Progenitor cell of endocrine pancreas (in vitro differentiated cells): ENCODE measurements at regions not wholly inside any gene's neighbourhood (a gene's known extent, or its start where the extent isn't known, plus 50 kb on each side); places are given as distances from the start of the nearest gene placed in this dataset.

Experiments used
- DNase-seq: peaks from one replicate; pipeline ENCODE4 v3.0.0; 2021; ENCODE audit warnings: low spot score; ENCODE audit not compliant: unreplicated experiment
- H3K27ac Mint-ChIP-seq: 2 replicates; pipeline ENCODE4 v1.8.0; 2021; ENCODE audit warnings: mild to moderate bottlenecking, moderate library complexity, mixed read lengths
- H3K27me3 Mint-ChIP-seq: 2 replicates; pipeline ENCODE4 v1.8.0; 2021; ENCODE audit warnings: mixed read lengths
- H3K36me3 Mint-ChIP-seq: 2 replicates; pipeline ENCODE4 v1.8.0; 2022; ENCODE audit warnings: mixed read lengths; ENCODE audit not compliant: insufficient read depth
- H3K4me1 Mint-ChIP-seq: 2 replicates; pipeline ENCODE4 v1.8.0; 2021; ENCODE audit warnings: low read depth, mixed read lengths
- H3K4me3 Mint-ChIP-seq: 2 replicates; pipeline ENCODE4 v1.8.0; 2021; ENCODE audit warnings: low read depth, mild to moderate bottlenecking, moderate library complexity, mixed read lengths
- H3K9me3 Mint-ChIP-seq: 2 replicates; pipeline ENCODE4 v1.8.0; 2021; ENCODE audit warnings: low read depth, mixed read lengths
- TF ChIP-seq, protein P1 (sequence below): fragments of 200-600 bp; sonication (generic); IDR thresholded peaks from one replicate; pipeline ENCODE4 v1.5.0; 2021; ENCODE audit warnings: antibody characterized with exemption, mild to moderate bottlenecking; ENCODE audit not compliant: unreplicated experiment

DNA sequence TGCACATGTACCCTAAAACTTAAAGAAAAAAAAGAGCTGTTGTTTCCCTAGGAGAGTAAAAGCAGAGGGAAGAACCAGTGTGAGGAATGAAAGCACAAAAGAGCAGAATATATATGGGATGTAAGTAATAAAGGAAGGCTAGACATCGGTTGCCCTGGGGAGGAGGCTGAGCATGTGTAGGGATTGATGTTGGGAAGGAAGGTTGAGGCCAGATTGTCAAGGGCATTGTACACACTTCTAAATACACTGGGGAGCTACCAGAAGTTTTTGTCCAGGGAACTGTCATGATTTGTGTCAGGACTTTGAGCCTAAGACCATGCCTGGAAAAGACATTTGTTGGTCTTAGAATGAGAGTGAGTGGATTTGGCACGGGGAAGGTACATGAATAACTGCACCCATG is 467.1 kb downstream of the GPAT3 start:
- Mint-ChIP-seq H3K4me3 (no peak overlapping the region), H3K4me1 (peaks cover 7% of the 10 kb centered on the region), H3K9me3 (peaks cover 4% of the 10 kb centered on the region), H3K36me3 (peaks cover 2% of the 10 kb centered on the region), H3K27me3 (no peaks in the 10 kb centered on the region), H3K27ac (no peak overlapping the region)
- no peak for DNase-seq
- TF ChIP-seq, protein P1, sequence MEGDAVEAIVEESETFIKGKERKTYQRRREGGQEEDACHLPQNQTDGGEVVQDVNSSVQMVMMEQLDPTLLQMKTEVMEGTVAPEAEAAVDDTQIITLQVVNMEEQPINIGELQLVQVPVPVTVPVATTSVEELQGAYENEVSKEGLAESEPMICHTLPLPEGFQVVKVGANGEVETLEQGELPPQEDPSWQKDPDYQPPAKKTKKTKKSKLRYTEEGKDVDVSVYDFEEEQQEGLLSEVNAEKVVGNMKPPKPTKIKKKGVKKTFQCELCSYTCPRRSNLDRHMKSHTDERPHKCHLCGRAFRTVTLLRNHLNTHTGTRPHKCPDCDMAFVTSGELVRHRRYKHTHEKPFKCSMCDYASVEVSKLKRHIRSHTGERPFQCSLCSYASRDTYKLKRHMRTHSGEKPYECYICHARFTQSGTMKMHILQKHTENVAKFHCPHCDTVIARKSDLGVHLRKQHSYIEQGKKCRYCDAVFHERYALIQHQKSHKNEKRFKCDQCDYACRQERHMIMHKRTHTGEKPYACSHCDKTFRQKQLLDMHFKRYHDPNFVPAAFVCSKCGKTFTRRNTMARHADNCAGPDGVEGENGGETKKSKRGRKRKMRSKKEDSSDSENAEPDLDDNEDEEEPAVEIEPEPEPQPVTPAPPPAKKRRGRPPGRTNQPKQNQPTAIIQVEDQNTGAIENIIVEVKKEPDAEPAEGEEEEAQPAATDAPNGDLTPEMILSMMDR: no peak

DNA sequence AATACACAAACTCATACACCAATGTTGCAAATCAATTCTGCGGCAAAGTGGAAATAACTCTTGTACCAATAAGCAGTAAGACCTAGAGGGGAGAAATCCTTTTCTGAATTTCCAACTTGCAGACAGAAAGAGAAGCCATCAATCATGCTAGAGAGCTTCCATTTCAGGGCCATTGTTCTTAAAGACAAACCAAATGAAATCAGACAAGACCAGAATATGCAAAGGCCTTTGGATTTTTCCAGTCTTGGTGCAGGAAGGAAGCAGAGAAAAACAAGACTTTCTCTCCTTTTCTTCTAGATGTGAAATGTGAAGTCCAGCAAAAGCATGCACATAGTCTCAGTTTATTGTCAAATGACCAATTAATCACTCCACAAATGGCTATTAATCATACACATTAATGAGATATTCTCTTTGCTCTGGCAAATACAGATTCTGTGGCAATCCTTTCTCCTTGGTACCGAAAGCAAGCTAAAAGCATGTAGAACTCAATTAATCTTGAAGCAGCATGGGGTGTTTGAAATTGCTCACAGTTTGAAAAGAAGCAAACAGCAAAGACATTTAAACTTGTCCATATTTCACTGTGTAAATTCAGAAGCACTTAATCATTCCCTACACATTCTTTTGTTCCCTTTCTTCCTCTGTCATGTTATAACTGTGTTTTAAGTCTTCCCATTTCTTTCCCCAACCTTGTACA is 466.1 kb downstream of the GPAT3 start:
- Mint-ChIP-seq H3K4me3 (no peak overlapping the region), H3K4me1 (peaks cover 7% of the 10 kb centered on the region), H3K27ac (no peak overlapping the region), H3K27me3 (no peaks in the 10 kb centered on the region), H3K9me3 (peaks cover 3% of the 10 kb centered on the region), H3K36me3 (peaks cover 2% of the 10 kb centered on the region)
- TF ChIP-seq, protein P1: no peak
- DNase-seq: no peak

DNA sequence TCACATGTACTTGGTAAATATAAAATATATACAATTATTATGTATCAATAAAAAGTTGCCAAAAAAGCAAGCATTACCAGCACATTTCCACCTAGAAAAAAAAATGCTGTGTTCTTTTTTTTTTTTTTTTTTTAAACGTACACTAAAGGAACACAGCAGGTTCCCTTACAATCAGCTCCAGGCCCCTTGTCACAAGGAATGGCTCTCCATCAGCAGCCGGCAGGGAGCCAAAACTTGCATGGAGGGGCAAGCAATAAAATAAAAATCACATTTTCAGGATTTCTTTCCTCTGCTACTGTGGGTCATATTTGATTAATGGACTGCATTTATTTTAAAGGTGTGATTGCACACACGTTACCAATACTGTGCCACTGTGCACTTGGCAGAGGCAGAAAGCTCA is 460.3 kb downstream of the GPAT3 start:
- H3K9me3 Mint-ChIP-seq: no peaks in the 10 kb centered on the region
- H3K4me1 Mint-ChIP-seq: peaks cover 3% of the 10 kb centered on the region
- H3K4me3 Mint-ChIP-seq: no peak overlapping the region
- TF ChIP-seq, protein P1: no peak
- no peaks in the 10 kb centered on the region for H3K36me3 Mint-ChIP-seq
- H3K27ac Mint-ChIP-seq: no peak overlapping the region
- no peak for DNase-seq
- no peaks in the 10 kb centered on the region for H3K27me3 Mint-ChIP-seq

DNA sequence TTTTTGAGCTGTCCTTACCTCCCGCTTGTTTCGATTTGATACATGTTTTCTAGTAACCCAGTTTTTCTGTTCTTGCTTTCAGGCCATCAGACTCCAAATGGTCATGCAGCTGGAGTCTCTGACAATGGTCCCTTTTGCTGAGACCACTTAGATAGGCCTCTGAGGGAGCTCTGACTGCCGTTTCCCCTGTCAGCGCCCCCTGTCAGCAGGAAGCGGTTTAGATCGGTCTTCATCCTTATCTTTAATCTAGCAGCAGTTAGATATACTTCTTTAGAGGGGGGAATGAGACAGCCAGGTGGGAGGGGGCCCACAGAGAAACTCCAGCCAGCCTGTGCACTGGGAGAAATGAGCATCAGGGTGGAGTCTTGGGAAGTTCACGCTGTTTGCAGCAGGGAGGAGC is 457.9 kb downstream of the GPAT3 start:
- DNase-seq: no peak
- H3K27me3 Mint-ChIP-seq: no peaks in the 10 kb centered on the region
- no peak overlapping the region for H3K27ac Mint-ChIP-seq
- peaks cover 3% of the 10 kb centered on the region for H3K36me3 Mint-ChIP-seq
- peaks cover 5% of the 10 kb centered on the region for H3K9me3 Mint-ChIP-seq
- TF ChIP-seq, protein P1: peak; percentile 29
- H3K4me3 Mint-ChIP-seq: no peak overlapping the region
- H3K4me1 Mint-ChIP-seq: peaks cover 3% of the 10 kb centered on the region

DNA sequence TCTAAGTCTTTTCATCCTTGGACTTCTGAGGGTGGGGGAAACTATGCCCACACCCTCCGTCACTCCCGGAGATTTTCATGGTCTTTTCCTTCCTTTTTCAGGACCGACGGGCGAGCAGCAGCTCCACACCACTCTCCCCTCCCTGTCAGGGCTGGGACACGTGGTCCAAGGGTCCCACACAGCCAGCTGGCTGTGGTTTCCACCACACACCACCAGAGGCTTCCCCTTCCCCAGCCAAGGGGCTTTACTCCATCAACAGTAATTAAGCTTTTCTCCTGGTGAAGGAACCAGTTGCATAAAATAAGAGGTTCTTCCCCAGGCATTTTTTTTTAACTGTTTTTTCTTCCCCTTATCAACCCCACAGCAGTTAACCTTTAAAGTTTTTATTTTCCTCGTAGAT is 453.9 kb downstream of the GPAT3 start:
- H3K27ac Mint-ChIP-seq: no peak overlapping the region
- no peak for DNase-seq
- H3K4me3 Mint-ChIP-seq: no peak overlapping the region

More for the DNA sequence above, 453.9 kb downstream of the GPAT3 start:
- H3K4me1 Mint-ChIP-seq: peaks cover 10% of the 10 kb centered on the region
- peaks cover 8% of the 10 kb centered on the region for H3K9me3 Mint-ChIP-seq
- H3K27me3 Mint-ChIP-seq: no peaks in the 10 kb centered on the region
- TF ChIP-seq, protein P1: no peak
- H3K36me3 Mint-ChIP-seq: peaks cover 3% of the 10 kb centered on the region
